ENCODE measurements at regions not wholly inside any gene's neighbourhood (a gene's known extent, or its start where the extent isn't known, plus 50 kb on each side); places are given as distances from the start of the nearest gene placed in this dataset.

- no peak for DNase-seq (ENCODE audit: low spot score)
- CTCF ChIA-PET, result no interaction called here
- Mint-ChIP-seq H3K27ac (no peak overlapping the region), H3K27me3 (ENCODE audit: low read depth) (no peaks in the 10 kb centered on the region), H3K36me3 (peaks cover 15% of the 10 kb centered on the region; the same call in 1 of the 2 replicates), H3K4me1 (peaks cover 15% of the 10 kb centered on the region), H3K4me3 (no peak overlapping the region), H3K9me3 (peaks cover 25% of the 10 kb centered on the region)
- 0 out of 2 replicates have a peak, but pooled peaks have one; percentile 32 for ATAC-seq
- TF ChIP-seq ETV6 (CRISPR knock-in tag; IDR thresholded peaks at IDR 0.05) (no peak), ZBTB21 (CRISPR knock-in tag; IDR thresholded peaks at IDR 0.05; ENCODE audit: borderline replicate concordance) (no peak), RELA (CRISPR knock-in tag; IDR thresholded peaks at IDR 0.05; ENCODE audit: borderline replicate concordance) (no peak), CDX4 (CRISPR knock-in tag; IDR thresholded peaks at IDR 0.05; ENCODE audit: borderline replicate concordance) (no peak), ERG (CRISPR knock-in tag; IDR thresholded peaks at IDR 0.05) (no peak), AFF4 (CRISPR knock-in tag; IDR thresholded peaks at IDR 0.05; ENCODE audit: borderline replicate concordance) (no peak), GABPB1 (CRISPR knock-in tag; IDR thresholded peaks at IDR 0.05) (no peak), STAT6 (CRISPR knock-in tag; conservative IDR thresholded peaks at IDR 0.05; ENCODE audit: low read depth) (no peak), ZNF396 (CRISPR knock-in tag; IDR thresholded peaks at IDR 0.05; ENCODE audit: borderline replicate concordance) (no peak), TP53 (CRISPR knock-in tag; IDR thresholded peaks at IDR 0.05) (no peak)
- POLR2A ChIA-PET, result no interaction called here
Measured at GRCh38 chr18:24799176-24799575, 338.7 kb downstream of the HRH4 start.

GRCh38 chr18:24799720-24800119 is 339.3 kb downstream of the HRH4 start:
- H3K36me3 Mint-ChIP-seq, result peaks cover 15% of the 10 kb centered on the region; the same call in 1 of the 2 replicates
- ChIA-PET CTCF (no interaction called here), POLR2A (no interaction called here)
- DNase-seq (ENCODE audit: low spot score) (no peak), ATAC-seq (no peak)
- no peak overlapping the region for H3K27ac Mint-ChIP-seq
- H3K4me3 Mint-ChIP-seq, result no peak overlapping the region
- peaks cover 16% of the 10 kb centered on the region for H3K4me1 Mint-ChIP-seq
- H3K9me3 Mint-ChIP-seq, result peaks cover 25% of the 10 kb centered on the region
- no peaks in the 10 kb centered on the region for H3K27me3 Mint-ChIP-seq (ENCODE audit: low read depth)
- TF ChIP-seq PRRX2 (CRISPR knock-in tag; IDR thresholded peaks at IDR 0.05), result no peak
- TF ChIP-seq TEAD1 (CRISPR knock-in tag; IDR thresholded peaks at IDR 0.05), result no peak
- no peak for TF ChIP-seq ZBTB21 (CRISPR knock-in tag; IDR thresholded peaks at IDR 0.05; ENCODE audit: borderline replicate concordance)
- TF ChIP-seq MXD4 (CRISPR knock-in tag; IDR thresholded peaks at IDR 0.05; ENCODE audit: borderline replicate concordance), result no peak
- no peak for TF ChIP-seq E2F5 (CRISPR knock-in tag; IDR thresholded peaks at IDR 0.05)
- TF ChIP-seq ZBTB43 (CRISPR knock-in tag; IDR thresholded peaks at IDR 0.05), result no peak
- TF ChIP-seq STAT6 (CRISPR knock-in tag; conservative IDR thresholded peaks at IDR 0.05; ENCODE audit: low read depth), result no peak
- no peak for TF ChIP-seq ZNF512 (CRISPR knock-in tag; IDR thresholded peaks at IDR 0.05; ENCODE audit: borderline replicate concordance)
- TF ChIP-seq ZMAT4 (CRISPR knock-in tag; IDR thresholded peaks at IDR 0.05), result no peak

Data from WTC11 (cell line).